Astrocyte (in vitro differentiated cells and primary cell): ENCODE measurements at regions not wholly inside any gene's neighbourhood (a gene's known extent, or its start where the extent isn't known, plus 50 kb on each side); places are given as distances from the start of the nearest gene placed in this dataset.

Experiments
- DNase-seq: peaks from one replicate; pipeline ENCODE4 v3.0.0-alpha.2; 2010; ENCODE audit warnings: low read depth
- FAIRE-seq: peaks from 2 replicates; lab custom pipeline; 2011; peaks lifted over from hg19 to GRCh38; lab: Jason Lieb, UNC
- H2AFZ ChIP-seq: 2 replicates; pipeline ENCODE4 v1.6.0; 2012; ENCODE audit warnings: low read depth, low read length, inconsistent platforms
- H3K27ac ChIP-seq: 2 replicates; pipeline ENCODE4 v1.5.1; 2011; ENCODE audit warnings: low read depth, low read length, inconsistent platforms
- H3K27me3 ChIP-seq: 2 replicates; pipeline ENCODE4 v1.6.0; 2011; ENCODE audit warnings: low read length, inconsistent platforms; ENCODE audit not compliant: insufficient read depth
- H3K36me3 ChIP-seq: 2 replicates; pipeline ENCODE4 v1.5.1; 2011; ENCODE audit warnings: low read length, inconsistent platforms; ENCODE audit not compliant: insufficient read depth
- H3K4me1 ChIP-seq: 2 replicates; pipeline ENCODE4 v1.5.1; 2011; ENCODE audit warnings: low read length, inconsistent platforms; ENCODE audit not compliant: insufficient read depth
- H3K4me2 ChIP-seq: 2 replicates; pipeline ENCODE4 v1.6.0; 2012; ENCODE audit warnings: low read length, inconsistent platforms
- H3K4me3 ChIP-seq: 2 replicates; pipeline ENCODE4 v1.5.1; 2011; ENCODE audit warnings: low read depth, mild to moderate bottlenecking, low read length, inconsistent platforms; ENCODE audit not compliant: insufficient read depth
- H3K79me2 ChIP-seq: 2 replicates; pipeline ENCODE4 v1.6.0; 2012; ENCODE audit warnings: mild to moderate bottlenecking, low read length, inconsistent platforms; ENCODE audit not compliant: insufficient read depth
- H3K9ac ChIP-seq: 2 replicates; pipeline ENCODE4 v1.6.0; 2012; ENCODE audit warnings: mild to moderate bottlenecking, low read length, inconsistent platforms
- H3K9me3 ChIP-seq: 2 replicates; pipeline ENCODE4 v1.5.1; 2012; ENCODE audit warnings: low read depth, mild to moderate bottlenecking, low read length, inconsistent platforms; ENCODE audit not compliant: insufficient read depth
- H4K20me1 ChIP-seq: 2 replicates; pipeline ENCODE4 v1.6.0; 2012; ENCODE audit warnings: low read length, inconsistent platforms; ENCODE audit not compliant: insufficient read depth
- H3K27ac Mint-ChIP-seq: one replicate; pipeline ENCODE4 v1.8.0; 2021; ENCODE audit warnings: mild to moderate bottlenecking, mixed read lengths; ENCODE audit not compliant: unreplicated experiment
- H3K27me3 Mint-ChIP-seq: one replicate; pipeline ENCODE4 v1.8.0; 2021; ENCODE audit warnings: low read depth, mixed read lengths; ENCODE audit not compliant: unreplicated experiment
- H3K36me3 Mint-ChIP-seq: one replicate; pipeline ENCODE4 v1.8.0; 2021; ENCODE audit warnings: low read depth, mixed read lengths; ENCODE audit not compliant: unreplicated experiment
- H3K4me1 Mint-ChIP-seq: one replicate; pipeline ENCODE4 v1.8.0; 2021; ENCODE audit warnings: low read depth, mixed read lengths; ENCODE audit not compliant: unreplicated experiment
- H3K4me3 Mint-ChIP-seq: one replicate; pipeline ENCODE4 v1.8.0; 2021; ENCODE audit warnings: mild to moderate bottlenecking, moderate library complexity, mixed read lengths; ENCODE audit not compliant: unreplicated experiment
- H3K9me3 Mint-ChIP-seq: one replicate; pipeline ENCODE4 v1.8.0; 2021; ENCODE audit warnings: mild to moderate bottlenecking, mixed read lengths; ENCODE audit not compliant: unreplicated experiment
- EZH2 ChIP-seq: IDR thresholded peaks from 2 replicates; pipeline ENCODE4 v1.6.1; 2012; ENCODE audit warnings: mild to moderate bottlenecking, low read length, inconsistent platforms; ENCODE audit not compliant: insufficient read depth
- TF ChIP-seq, protein P1 (sequence below): IDR thresholded peaks from 2 replicates; pipeline ENCODE4 v1.5.1; 2011; ENCODE audit warnings: low read depth, mild to moderate bottlenecking, inconsistent platforms, low read length, moderate library complexity; ENCODE audit not compliant: insufficient read depth

DNA sequence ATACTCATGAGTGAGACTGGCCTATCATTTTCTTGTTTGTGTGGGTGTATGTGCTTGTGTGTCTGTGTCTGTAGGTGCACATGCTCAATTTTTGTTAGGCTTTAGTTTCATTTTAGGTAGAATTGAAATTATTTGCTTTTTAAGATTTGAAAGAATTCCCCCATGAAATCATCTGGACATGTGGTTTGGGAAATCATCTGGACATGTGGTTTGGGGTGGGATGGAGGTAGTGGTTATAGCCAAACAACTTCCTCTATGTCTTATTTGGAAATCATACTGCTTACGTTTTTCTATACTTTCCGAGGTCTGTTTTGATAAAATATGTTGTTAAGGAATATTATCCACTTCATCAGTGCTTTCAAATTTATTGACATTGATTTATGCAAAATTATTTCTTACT, 485.4 kb upstream of the CLINT1 start:
- Mint-ChIP-seq H3K36me3 (no peaks in the 10 kb centered on the region), H3K9me3 (no peaks in the 10 kb centered on the region), H3K27me3 (no peaks in the 10 kb centered on the region), H3K4me1 (no peaks in the 10 kb centered on the region), H3K4me3 (no peak overlapping the region), H3K27ac (no peak overlapping the region)
- Histone ChIP-seq H3K4me3 (no peak overlapping the region), H3K9me3 (peaks cover 2% of the 10 kb centered on the region), H3K36me3 (no peaks in the 10 kb centered on the region), H4K20me1 (no peaks in the 10 kb centered on the region), H3K9ac (no peak overlapping the region), H3K27me3 (no peaks in the 10 kb centered on the region), H2AFZ (no peak overlapping the region), H3K27ac (no peak overlapping the region), H3K4me1 (no peaks in the 10 kb centered on the region), H3K4me2 (no peak overlapping the region), H3K79me2 (no peaks in the 10 kb centered on the region)
- DNase-seq, result no peak
- no peak for TF ChIP-seq EZH2
- TF ChIP-seq, protein P1, sequence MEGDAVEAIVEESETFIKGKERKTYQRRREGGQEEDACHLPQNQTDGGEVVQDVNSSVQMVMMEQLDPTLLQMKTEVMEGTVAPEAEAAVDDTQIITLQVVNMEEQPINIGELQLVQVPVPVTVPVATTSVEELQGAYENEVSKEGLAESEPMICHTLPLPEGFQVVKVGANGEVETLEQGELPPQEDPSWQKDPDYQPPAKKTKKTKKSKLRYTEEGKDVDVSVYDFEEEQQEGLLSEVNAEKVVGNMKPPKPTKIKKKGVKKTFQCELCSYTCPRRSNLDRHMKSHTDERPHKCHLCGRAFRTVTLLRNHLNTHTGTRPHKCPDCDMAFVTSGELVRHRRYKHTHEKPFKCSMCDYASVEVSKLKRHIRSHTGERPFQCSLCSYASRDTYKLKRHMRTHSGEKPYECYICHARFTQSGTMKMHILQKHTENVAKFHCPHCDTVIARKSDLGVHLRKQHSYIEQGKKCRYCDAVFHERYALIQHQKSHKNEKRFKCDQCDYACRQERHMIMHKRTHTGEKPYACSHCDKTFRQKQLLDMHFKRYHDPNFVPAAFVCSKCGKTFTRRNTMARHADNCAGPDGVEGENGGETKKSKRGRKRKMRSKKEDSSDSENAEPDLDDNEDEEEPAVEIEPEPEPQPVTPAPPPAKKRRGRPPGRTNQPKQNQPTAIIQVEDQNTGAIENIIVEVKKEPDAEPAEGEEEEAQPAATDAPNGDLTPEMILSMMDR, result no peak
- FAIRE-seq, result no peak

DNA sequence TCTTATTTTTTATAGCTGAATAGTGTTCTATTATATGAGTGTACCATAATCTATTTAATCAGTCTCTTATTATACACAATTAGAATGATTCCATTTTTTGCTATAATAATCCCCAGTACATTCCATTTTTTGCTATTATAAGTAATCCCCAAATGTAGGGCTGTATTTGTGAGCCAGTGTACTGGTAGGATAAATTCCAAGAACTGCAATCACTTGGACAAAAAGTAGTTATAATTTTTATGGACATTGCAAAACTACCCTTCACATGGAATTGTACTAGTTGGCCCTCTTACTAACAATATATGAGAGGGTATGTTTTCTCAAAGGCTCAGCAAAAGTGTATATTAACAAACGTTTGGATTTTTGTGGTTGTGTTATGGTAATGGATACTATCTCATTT, 481.7 kb upstream of the CLINT1 start:
- Mint-ChIP-seq H3K27me3 (no peaks in the 10 kb centered on the region), H3K36me3 (no peaks in the 10 kb centered on the region), H3K27ac (no peak overlapping the region), H3K4me3 (no peak overlapping the region), H3K9me3 (peaks cover 5% of the 10 kb centered on the region), H3K4me1 (no peaks in the 10 kb centered on the region)
- no peak overlapping the region for H3K4me3 ChIP-seq
- H4K20me1 ChIP-seq, result no peaks in the 10 kb centered on the region
- H3K79me2 ChIP-seq, result no peaks in the 10 kb centered on the region
- H3K4me1 ChIP-seq, result no peaks in the 10 kb centered on the region
- H3K4me2 ChIP-seq, result no peak overlapping the region
- peaks cover 2% of the 10 kb centered on the region for H3K9me3 ChIP-seq
- FAIRE-seq, result no peak
- no peak for DNase-seq
- H2AFZ ChIP-seq, result no peak overlapping the region
- H3K27ac ChIP-seq, result no peak overlapping the region
- TF ChIP-seq EZH2, result no peak
- TF ChIP-seq, protein P1, result no peak
- no peak overlapping the region for H3K9ac ChIP-seq
- no peaks in the 10 kb centered on the region for H3K27me3 ChIP-seq
- H3K36me3 ChIP-seq, result no peaks in the 10 kb centered on the region

DNA sequence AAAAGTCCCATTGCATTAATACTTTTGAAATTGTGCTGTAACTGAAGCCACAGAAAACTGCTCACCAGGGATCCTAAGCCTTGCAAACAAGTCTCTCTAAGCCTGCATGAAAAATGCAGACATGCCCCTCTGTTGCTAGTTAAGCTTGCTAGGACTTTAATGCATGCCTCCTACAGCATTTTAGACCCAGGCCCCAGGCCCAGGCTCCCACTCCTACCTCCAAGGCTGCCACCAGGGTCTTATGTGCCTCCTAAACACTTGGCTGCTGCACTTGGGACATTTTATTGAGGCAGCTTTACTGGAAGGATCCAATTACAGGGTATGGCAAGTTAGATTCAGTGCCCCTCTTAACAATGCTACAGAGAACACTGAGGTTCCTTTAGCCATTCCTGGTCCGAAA, 467.3 kb upstream of the CLINT1 start:
- H3K9me3 Mint-ChIP-seq, result no peaks in the 10 kb centered on the region
- Histone ChIP-seq H4K20me1 (no peaks in the 10 kb centered on the region), H3K36me3 (no peaks in the 10 kb centered on the region), H2AFZ (no peak overlapping the region), H3K27ac (no peak overlapping the region), H3K79me2 (no peaks in the 10 kb centered on the region), H3K27me3 (no peaks in the 10 kb centered on the region), H3K4me3 (no peak overlapping the region), H3K9ac (no peak overlapping the region), H3K9me3 (no peaks in the 10 kb centered on the region), H3K4me2 (no peak overlapping the region), H3K4me1 (no peaks in the 10 kb centered on the region)
- peaks cover 5% of the 10 kb centered on the region for H3K27me3 Mint-ChIP-seq
- FAIRE-seq (no peak), DNase-seq (no peak)
- H3K4me3 Mint-ChIP-seq, result no peak overlapping the region
- H3K4me1 Mint-ChIP-seq, result no peaks in the 10 kb centered on the region
- TF ChIP-seq, protein P1, result no peak
- TF ChIP-seq EZH2, result no peak
- H3K36me3 Mint-ChIP-seq, result no peaks in the 10 kb centered on the region
- H3K27ac Mint-ChIP-seq, result no peak overlapping the region
